GM19351 (cell line): ENCODE measurements at regions not wholly inside any gene's neighbourhood (a gene's known extent, or its start where the extent isn't known, plus 50 kb on each side); places are given as distances from the start of the nearest gene placed in this dataset.

Source experiments
- ATAC-seq: cut with Tn5 transposase; IDR thresholded peaks from one replicate; pipeline ENCODE4 v1.9.1; 2021; ENCODE audit warnings: mild to moderate bottlenecking, moderate library complexity; ENCODE audit not compliant: unreplicated experiment

DNA sequence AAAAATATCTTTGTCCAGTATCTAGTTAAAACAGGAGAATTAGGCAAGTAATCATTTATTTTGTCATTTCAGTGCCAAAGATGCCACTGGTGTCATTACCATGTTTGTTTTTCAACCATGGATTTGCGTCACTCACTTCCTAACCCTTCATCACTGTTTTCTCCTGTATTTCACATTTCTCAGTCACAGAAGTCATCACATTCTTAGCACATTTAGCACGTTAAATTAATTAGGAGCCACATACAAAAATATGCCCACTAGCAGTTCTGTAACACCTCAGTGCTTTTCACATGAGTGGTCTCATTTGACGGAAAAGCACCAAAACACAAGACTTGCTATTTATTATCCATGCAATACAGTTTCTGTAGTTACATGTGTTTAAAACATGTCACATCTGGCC, 546.0 kb downstream of the METTL15 start:
- no peak for ATAC-seq

DNA sequence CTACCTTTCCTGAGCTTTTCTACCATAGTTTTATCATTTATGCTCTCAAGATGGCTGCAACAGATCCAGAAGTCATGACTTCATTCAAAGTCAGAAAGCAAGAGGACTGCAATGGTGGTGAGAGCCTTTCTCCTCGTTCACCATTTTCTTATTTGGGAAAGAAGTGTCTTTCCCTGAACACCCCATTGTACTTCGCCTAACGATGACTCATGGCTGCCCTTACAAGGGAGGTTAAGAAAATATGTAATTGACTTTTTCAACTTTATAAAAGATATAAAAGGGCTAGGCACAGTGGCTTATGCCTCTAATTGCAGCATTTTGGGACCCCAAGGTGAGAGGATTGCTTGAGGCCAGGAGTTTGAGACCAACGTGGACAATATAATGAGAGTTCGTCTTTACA, 541.7 kb downstream of the METTL15 start:
- no peak for ATAC-seq

DNA sequence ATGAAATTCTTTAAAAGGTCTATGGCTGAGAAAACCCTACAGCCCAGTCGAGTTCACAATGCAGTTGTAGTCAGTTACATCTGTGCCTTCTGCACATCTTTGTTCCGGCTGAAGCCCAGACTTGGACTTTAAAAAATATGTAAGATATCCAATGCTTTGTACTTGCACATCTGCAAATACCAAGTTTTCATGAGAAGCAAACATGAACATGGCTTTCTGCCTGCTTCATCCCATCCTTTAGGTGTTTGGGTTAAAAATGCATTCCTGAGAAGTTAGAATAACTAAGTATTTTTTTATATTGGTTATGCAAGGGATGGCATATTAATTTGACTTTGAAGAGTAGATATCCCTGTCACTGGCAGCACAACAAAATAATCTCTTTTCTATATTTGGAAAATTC, 528.4 kb downstream of the METTL15 start:
- ATAC-seq = no peak

DNA sequence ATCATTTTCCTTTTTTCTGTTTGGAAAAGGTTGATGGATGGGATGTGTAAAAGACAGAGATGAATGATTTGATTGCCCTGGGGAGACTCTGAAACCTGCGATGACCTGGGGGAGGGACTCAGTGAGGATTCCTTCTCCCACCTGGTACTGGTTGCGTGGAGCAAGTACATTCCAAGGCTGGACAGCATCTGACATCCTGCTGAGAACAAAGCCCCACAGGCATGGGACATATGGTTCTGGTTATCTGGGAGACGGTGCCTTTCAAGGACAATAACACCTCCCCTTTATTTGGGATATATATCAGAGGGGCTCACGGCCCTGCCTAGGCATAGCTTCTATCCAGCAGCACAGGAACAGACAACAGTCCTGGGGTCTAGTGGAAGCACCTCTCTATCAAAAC, 527.8 kb downstream of the METTL15 start:
- no peak for ATAC-seq

DNA sequence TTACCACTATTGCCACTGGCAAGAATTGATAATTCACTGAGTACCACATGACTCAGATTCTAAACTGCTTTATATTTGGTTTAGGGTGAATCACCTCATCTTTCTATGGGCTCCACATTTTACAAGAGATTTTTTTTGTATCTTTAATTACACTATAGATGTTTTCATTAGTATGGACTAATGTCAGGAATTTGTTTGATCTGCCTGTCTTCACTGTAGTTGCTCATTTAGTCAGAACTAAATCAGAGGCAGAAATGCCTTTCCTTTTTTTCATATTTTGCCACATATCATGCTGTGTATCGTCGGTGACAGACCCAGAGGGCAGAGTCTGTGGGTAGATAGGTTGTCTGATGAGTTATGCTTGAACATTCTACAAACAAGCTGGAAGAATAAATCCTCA, 524.1 kb downstream of the METTL15 start:
- no peak for ATAC-seq

DNA sequence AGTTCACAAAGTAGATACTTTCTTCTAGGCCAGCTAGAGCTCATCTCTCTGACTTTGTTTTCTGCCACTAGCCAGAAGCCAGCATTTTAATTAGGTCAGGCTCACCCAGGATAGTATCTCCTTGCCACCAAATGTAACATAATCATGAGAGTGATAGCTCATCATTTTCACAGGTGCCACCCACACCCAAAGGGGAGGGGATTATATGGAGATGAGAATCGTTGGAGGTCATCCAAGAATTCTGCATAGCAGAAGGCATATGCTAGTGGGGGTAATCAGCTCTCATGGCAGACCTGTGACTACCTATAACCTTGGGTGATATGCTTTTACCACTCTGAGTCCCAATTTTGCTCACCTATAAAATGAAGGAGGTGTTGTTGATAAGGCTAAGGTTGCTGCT, 523.0 kb downstream of the METTL15 start:
- no peak for ATAC-seq

DNA sequence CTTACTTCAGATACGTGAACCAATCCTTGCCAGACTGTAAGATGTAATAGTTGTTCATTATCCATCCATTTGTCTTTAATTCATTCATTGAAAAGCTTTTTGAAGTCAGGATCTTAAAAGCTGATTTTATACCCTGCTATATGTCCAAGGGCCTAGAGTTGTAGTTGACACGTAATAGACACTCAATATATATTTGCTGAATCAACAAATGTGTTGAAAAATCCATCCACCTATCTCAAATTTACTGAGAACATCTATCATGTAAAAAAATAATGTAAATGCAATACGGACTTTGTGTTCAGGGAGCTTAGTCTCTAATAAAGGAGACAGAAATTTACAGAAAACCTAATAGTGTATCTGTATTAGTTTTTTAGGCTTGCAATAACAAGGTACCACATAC, 521.0 kb downstream of the METTL15 start:
- ATAC-seq = no peak

DNA sequence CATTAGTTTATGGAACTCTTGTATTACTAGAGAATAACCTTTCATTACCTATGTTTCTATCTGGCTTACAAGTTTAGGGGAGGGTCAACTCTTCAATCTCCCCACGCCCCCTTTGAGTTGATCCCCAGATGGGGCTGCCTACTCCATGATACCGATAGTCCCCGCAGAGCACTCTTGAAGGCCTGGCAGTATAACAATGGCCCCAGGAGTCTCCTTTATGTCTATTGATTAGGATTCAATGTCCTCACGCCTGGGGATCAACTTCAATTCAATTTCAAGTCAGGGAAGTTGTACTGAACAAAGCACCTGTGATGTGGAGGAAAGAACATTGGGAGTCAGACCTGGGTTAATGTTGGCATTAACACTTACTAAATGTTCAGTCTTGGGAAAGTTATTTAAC, 520.2 kb downstream of the METTL15 start:
- no peak for ATAC-seq

DNA sequence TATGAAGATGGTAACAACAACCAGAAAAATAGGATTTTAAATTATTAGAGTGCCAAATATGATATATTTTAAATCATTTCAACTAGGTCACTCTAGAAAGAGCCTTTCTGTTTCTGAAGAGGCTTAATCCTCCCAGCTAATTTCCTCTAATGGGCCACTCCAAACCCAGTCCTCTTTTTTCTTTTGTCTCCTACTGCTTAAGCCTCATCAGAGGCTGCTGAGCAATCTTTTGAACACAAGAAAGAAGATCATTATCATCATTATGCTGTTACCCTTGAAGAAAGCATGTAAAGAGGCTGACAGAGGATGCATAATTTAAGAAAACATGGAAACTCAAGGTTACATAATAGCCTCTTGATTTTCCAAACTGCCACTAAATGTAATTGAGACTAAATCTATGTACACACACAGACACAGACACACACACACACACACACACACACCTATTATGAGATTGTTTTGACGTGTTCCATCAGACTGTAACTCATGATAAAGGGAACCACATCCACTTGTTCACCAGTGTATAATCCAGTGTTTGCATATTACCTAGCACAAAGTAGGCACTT, 519.6 kb downstream of the METTL15 start:
- no peak for ATAC-seq

DNA sequence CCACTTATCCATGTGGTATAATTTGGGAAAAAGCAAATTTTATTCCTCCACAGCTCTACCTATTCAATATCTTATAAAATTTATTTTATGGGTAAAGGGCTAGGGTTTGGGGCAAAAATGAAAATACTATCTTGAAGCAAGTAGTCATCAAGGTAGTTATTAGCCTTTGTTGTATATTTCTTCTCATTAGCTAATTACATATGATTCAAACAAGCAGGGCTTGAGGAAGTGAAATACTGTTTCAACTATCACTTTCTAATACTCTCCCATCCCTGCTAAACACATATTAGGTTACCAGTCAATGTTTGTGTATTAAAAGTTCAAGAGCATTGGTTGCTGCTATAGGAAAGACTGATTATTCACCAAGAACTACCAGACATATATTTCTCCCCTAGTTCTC, 517.3 kb downstream of the METTL15 start:
- ATAC-seq = no peak

DNA sequence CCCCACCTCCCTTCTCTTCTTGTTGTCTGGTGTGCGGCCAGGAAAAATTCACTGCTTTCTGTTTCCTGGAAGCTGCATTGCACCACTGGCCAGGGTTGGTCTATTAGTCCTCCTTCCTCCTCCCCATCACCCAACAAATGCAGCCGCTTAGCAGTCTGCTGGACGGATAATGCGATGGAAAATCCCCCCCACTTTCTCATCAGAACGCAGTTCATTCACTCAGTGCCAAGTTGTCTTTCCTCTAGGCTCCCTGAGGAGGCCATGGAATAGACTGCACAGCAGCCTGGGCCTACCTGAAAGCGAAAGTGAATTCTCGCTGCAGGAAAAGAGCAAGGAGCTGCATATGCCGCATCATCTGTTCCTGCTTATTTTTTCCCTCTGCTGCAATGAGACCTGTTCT, 513.6 kb downstream of the METTL15 start:
- no peak for ATAC-seq

DNA sequence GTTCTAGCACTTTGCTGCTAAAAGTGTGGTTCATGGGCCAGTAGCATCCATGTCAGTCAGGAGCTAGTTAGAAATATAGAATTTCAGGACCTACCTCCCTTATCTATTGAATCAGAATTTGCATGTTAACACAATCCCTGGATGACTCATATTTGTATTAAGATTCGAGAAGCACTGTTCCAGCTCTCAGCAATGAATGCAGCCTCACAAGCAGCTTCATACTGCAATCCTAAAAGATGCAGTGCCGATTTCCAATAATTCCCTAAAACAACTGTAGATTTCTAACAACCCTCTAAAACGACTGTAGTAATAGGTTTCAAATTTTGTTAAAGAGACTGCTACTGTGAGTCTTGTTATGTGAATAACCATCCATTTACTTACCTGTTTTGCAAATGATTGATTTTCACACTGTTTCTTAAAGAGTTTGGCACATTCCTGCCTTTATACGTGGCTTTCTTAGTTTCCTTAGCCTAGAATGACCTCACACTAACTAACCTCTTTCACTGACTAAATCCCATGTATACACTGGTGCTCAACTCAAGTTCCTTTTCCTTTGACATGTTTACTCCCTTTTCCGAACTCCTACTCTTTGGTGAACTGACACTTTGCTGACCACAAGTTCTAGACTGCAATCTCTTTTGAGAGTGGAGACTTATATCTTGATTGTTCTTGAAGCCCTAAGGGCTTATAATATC, 511.8 kb downstream of the METTL15 start:
- ATAC-seq = no peak

DNA sequence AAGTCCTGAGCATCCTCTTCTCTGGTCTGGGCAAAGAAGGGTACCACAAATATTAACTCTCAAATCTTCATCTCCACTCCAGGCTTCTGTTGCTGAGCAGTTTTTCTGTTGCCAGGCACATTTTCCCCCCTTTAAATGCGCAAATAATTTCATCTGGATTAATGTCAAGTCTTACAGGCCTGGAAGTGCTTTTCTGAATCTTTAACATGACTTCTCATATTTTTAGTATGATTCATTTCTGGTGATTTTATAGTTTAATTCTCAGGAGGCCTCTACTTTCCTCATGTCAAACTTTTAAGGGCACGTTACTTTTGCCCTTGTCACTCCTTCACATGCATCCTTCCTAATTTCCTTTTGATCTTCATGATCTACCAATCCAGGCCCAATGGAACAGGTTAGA, 510.2 kb downstream of the METTL15 start:
- ATAC-seq = no peak

DNA sequence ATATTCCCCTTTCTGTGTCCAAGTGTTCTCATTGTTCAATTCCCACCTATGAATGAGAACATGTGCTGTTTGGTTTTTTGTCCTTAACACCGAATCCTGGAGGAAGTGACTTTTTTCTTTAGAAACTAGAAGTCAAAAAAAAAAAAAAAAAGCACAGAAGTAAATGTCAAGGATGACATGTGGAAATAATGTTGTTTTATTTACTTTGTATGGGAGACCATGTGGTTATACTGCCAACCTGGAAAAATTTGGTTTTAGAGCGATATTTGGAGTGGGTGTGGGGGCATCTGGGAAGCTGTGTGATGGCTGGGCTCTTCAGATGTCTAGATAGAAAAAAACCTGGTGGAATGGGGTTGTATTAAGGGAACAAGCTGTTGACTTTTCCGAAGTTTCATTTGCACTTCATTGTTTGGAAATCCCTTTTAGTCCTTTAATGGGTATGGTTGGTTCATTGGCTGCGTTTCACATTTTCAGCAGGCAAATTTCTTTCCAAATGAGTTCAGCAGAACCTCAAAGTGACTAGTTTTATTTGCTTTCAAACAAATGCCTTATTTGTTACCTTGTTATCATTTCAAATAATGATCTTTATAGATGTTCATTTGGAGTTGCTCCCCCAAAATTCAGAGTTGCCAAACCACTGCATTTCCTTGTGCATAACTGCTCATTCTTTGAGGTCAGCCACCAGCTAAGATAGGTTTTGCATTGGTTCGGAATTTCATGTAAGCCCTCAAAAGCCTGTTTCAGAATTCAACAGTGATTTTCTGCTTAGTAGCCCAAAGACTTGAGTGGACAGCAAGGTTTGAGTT, 508.2 kb downstream of the METTL15 start:
- no peak for ATAC-seq

DNA sequence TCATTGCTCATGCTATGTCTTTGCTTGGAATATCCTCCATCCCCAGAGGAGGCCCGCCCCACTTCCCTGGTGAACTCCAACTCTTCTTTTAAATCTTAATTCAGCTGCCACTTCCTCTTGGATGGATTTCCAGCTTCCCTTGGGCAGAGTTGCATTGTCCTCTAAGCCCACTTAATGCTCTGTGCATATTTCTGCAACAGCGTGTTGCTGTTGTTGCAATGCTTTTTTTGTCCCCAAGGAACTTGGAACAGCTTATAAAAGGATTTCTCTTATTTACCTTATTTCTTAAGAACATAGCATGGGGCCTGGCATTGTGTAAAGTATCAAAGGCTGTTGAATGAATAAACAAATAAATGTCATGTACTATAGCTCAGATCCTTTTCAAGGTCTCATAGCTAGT, 507.4 kb downstream of the METTL15 start:
- ATAC-seq = no peak

DNA sequence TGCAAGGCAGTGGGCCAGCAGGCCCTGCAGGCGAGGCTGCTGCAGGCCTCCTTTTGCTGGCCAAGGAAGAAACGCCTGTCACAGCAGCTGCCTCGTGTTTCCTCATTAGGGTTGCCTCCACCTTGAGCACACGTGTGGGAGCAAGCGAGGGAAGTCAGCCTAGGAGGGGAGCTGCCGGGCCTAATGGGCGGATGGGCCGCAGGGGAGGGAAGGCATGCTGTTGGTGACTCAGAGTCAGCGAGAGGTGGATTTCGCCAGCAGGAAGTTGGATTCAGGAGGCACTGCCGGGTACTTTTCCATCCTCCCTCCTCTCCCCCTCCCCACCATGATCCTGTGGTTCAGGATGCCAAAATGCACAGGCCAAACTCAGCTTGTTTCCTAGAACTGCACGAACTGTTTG, 498.7 kb downstream of the METTL15 start:
- ATAC-seq = no peak

DNA sequence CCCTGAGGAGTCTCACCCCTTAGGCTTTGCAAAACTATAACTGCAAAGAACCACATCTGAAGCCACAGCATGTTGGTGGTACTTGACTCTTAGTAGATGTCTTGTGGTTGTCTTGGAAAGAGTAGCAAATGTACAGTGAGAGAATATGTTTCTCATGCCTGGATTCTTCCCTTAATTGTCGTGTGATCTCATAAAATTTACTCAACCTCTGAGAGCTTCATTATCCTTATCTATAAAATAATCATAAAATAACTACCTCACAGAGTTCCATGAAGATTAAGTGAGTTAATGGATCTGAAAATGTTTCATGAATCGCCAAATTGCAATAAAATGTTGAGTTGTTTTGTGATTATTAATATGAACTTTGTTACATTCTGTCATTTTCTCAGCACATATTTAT, 491.5 kb downstream of the METTL15 start:
- ATAC-seq = no peak

DNA sequence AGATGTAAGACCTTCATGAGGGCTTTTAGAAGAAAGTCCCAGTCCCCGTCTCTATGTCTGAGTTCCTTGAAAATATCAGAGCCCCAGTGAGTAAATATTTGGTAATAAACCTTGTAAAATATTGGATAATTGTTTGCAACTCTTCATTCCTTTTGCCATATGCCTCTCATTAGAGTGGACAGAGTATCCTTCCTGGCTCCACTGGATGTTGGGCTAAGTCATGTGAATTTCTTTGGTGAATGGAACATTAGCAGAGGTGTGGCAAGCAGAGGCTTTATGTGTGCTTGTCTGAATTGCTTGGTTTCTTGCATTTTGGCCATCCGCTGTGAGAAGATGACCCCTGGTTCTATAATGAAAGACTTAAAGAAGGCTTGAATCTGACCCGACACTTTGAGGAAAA, 490.3 kb downstream of the METTL15 start:
- ATAC-seq = no peak

DNA sequence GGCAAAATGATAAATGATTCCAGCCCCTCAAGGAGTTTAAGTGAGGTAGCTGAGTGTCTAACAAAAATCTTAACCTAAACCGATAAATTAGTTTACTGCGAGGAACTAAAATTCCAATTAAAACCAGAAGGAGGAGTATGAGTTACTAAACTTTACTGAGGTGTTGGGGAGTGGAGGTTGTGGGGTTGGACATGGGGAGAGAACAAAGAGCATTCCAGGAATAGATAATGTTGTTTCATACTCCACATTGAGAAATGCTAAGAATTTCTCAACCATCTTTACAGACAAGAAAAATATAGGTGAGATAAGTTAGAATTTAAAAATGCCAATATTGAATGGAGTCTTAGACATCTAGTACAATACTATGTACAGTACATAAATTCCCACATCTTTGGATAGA, 488.6 kb downstream of the METTL15 start:
- no peak for ATAC-seq

DNA sequence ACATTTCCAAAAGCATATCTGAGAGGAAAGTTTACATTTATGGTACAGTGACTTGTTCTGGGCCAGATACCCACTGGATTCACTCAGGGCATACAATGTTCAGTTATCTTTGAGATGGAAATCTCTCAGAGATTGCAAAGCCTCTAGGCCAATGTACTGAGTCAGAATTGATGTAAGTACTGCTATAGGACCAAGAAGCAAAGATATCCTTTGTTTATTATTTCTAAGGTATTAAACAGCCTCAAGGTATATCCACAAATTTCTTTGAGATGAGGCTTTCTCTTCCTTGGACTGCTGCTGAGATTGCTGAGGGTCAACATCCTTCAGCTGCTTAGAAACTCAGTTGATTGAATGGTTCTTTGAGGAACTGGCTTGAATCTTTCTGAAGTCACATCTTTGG, 484.0 kb downstream of the METTL15 start:
- ATAC-seq = no peak

DNA sequence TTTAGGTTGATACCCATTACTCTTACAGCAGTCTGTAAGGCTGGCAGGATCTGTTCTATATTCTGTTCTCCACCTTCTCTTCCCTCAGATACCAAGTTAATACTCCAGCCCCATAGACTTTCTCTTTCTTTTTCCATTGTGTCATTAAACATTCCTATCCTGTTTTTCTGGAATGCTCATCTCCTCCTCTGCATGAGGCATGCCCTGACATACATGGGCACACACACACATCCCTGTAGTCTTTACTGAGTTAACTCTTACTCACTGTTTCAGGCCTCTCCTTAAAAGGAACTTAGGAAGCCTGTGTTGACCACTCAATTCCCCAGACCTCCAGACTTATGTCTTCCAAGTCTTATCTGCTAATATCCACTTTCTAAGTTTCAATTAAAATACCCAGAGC, 476.8 kb downstream of the METTL15 start:
- ATAC-seq = no peak

DNA sequence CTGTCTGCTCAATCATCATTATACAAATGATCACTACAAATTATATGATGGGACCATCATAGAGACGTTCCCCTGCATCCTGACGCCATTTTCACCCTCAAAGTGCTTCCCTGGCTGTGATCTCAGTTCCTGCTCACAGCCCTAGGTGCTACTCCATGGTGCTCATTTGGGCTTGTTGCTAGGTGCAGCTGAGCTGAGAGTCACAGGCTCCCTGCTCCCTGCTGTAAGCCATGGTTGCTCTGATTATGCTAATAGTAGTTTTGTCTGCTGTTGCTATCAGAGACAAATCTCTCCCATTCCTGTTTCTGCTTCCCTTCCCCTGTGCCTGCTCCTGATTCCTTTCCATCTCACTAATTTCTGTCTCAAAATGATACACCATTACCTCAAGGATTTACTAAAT, 474.3 kb downstream of the METTL15 start:
- no peak for ATAC-seq
